MM.1S (cell line): ENCODE measurements at regions not wholly inside any gene's neighbourhood (a gene's known extent, or its start where the extent isn't known, plus 50 kb on each side); places are given as distances from the start of the nearest gene placed in this dataset.
"Not testable (repeated sequence)": the region's sequence is repeated elsewhere in the genome, so short reads cannot be mapped to it uniquely, and the experiment has no call there.

Source experiments
- EZH2 ChIP-seq: fragments of 300-600 bp; sonication (generic); optimal IDR thresholded peaks from 2 replicates; pipeline ENCODE3; 2017; ENCODE audit warnings: low read depth, mild to moderate bottlenecking, antibody characterized with exemption, low read length, mixed read lengths
- EZH2phosphoT487 ChIP-seq: fragments of 300-600 bp; sonication (generic); IDR thresholded peaks from 2 replicates; pipeline ENCODE4 v1.6.1; 2018; ENCODE audit warnings: antibody characterized with exemption, low read length
- TF ChIP-seq, protein P1 (sequence below): fragments of 300-600 bp; sonication (generic); IDR thresholded peaks from 2 replicates; pipeline ENCODE4 v1.5.1; 2016; ENCODE audit warnings: antibody characterized with exemption, low read length, mixed read lengths

DNA sequence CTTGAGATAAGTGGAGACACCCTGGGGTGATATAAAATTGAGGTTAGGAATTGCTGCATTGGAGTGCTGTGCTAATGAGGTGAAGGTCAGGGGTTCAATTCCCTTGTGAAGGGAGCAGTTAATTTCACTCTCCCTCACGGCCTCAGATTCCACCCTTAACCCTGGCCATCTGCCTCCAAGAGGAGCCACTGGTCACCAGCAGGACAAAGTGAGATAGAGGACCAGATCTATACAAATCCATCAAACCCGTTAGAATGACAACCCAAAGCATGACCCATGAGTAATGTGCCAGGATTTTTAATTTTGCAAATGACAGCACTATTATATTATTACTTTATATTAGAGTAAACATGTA lies 186.4 kb upstream of the IRF2BP2 start:
- TF ChIP-seq, protein P1, sequence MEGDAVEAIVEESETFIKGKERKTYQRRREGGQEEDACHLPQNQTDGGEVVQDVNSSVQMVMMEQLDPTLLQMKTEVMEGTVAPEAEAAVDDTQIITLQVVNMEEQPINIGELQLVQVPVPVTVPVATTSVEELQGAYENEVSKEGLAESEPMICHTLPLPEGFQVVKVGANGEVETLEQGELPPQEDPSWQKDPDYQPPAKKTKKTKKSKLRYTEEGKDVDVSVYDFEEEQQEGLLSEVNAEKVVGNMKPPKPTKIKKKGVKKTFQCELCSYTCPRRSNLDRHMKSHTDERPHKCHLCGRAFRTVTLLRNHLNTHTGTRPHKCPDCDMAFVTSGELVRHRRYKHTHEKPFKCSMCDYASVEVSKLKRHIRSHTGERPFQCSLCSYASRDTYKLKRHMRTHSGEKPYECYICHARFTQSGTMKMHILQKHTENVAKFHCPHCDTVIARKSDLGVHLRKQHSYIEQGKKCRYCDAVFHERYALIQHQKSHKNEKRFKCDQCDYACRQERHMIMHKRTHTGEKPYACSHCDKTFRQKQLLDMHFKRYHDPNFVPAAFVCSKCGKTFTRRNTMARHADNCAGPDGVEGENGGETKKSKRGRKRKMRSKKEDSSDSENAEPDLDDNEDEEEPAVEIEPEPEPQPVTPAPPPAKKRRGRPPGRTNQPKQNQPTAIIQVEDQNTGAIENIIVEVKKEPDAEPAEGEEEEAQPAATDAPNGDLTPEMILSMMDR, result not testable (repeated sequence)
- not testable (repeated sequence) for TF ChIP-seq EZH2, EZH2phosphoT487
